RWPE1 (cell line): ENCODE measurements at regions not wholly inside any gene's neighbourhood (a gene's known extent, or its start where the extent isn't known, plus 50 kb on each side); places are given as distances from the start of the nearest gene placed in this dataset.

Experiments
- CTCF ChIA-PET: fragments of 350-600 bp; sonication (Branson Sonifier 250); formaldehyde crosslinking; extraction: SDS; loops from one replicate; lab custom pipeline; 2021; lab: Yijun Ruan, JAX
- POLR2A ChIA-PET: fragments of 400-600 bp; formaldehyde crosslinking; extraction: SDS; loops from one replicate; lab custom pipeline; 2020; ENCODE audit warnings: antibody characterized with exemption; ENCODE audit not compliant: low non-redundant PET; lab: Yijun Ruan, JAX
- DNase-seq: peaks from one replicate; pipeline ENCODE4 v3.0.0; 2012; ENCODE audit warnings: low spot score
- H3K27ac ChIP-seq: fragments of 450-650 bp; 2 replicates; pipeline ENCODE4 v1.5.1; 2017
- CTCF ChIP-seq: fragments of 450-650 bp; conservative IDR thresholded peaks from 2 replicates; pipeline ENCODE4 v1.5.1; 2017; ENCODE audit warnings: low read depth, mild to moderate bottlenecking

GRCh38 chr3:165644331-165644730 lies 192.9 kb downstream of the BCHE start:
- CTCF ChIA-PET = no interaction called here
- POLR2A ChIA-PET = no interaction called here
- H3K27ac ChIP-seq = no peak overlapping the region
- TF ChIP-seq CTCF = no peak
- no peak for DNase-seq

- no peak overlapping the region for H3K27ac ChIP-seq
- TF ChIP-seq CTCF = no peak
- POLR2A ChIA-PET = no interaction called here
- CTCF ChIA-PET = interaction anchor here (0.7 to 0.9 kb wide), 2 partner anchors 52 to 66 kb away, joined by 3 read pairs; no protein-coding TSS in a partner anchor
- DNase-seq = peak; percentile 9
Observed at GRCh38 chr3:165643425-165643824, 193.8 kb downstream of the BCHE start.

GRCh38 chr3:165642761-165643420 lies 194.3 kb downstream of the BCHE start:
- peak; percentile 82 for DNase-seq
- no peak overlapping the region for H3K27ac ChIP-seq
- no peak for TF ChIP-seq CTCF
- CTCF ChIA-PET = interaction anchor here (0.7 to 0.9 kb wide), 2 partner anchors 52 to 67 kb away, joined by 3 read pairs; no protein-coding TSS in a partner anchor
- POLR2A ChIA-PET = no interaction called here

- CTCF ChIA-PET = interaction anchor here (0.7 kb wide), 1 partner anchor 1956 kb away, joined by 3 read pairs; no protein-coding TSS in a partner anchor
- H3K27ac ChIP-seq = no peak overlapping the region
- TF ChIP-seq CTCF = no peak
- POLR2A ChIA-PET = no interaction called here
- no peak for DNase-seq
Observed at GRCh38 chr3:165641569-165642310, 195.5 kb downstream of the BCHE start.

- TF ChIP-seq CTCF = no peak
- no peak for DNase-seq
- ChIA-PET CTCF (no interaction called here), POLR2A (no interaction called here)
- H3K27ac ChIP-seq = no peak overlapping the region
Observed at GRCh38 chr3:165640970-165641369, 196.3 kb downstream of the BCHE start.

GRCh38 chr3:165640031-165640430 lies 197.2 kb downstream of the BCHE start:
- CTCF ChIA-PET = no interaction called here

More at GRCh38 chr3:165640031-165640430, 197.2 kb downstream of the BCHE start:
- DNase-seq = no peak
- POLR2A ChIA-PET = no interaction called here
- no peak overlapping the region for H3K27ac ChIP-seq
- TF ChIP-seq CTCF = no peak
